Psoas muscle (tissue), 7 donors: ENCODE measurements at regions not wholly inside any gene's neighbourhood (a gene's known extent, or its start where the extent isn't known, plus 50 kb on each side); places are given as distances from the start of the nearest gene placed in this dataset.

ENCODE experiments used
- ATAC-seq, 4 donors: fragments of 200-7000 bp; cut with Tn5 transposase; one replicate each; pipeline ENCODE4 v1.9.1; 2020; ENCODE audit warnings: moderate library complexity in 3 of 4, mild to moderate bottlenecking in 2 of 4
- DNase-seq, 2 donors: peaks; one replicate each; pipeline ENCODE4 v3.0.0-alpha.2; 2020
- H3K27ac ChIP-seq: fragments of 200-600 bp; one replicate; pipeline ENCODE4 v1.8.0; 2022
- H3K27me3 ChIP-seq, 3 donors: fragments of 200-600 bp in 1 of 3; one replicate each; pipeline versions ENCODE4 v1.6.1 to v1.8.0; 2013 to 2022; ENCODE audit warnings: low read length in 2 of 3, mild to moderate bottlenecking in 2 of 3, moderate library complexity in 1 of 3; ENCODE audit not compliant: insufficient read depth in 3 of 3
- H3K36me3 ChIP-seq, 2 donors: fragments of 200-600 bp in 1 of 2; one replicate each; pipeline versions ENCODE4 v1.6.1 to v1.8.0; 2013 to 2022; ENCODE audit warnings: low read depth in 1 of 2, mild to moderate bottlenecking in 1 of 2, moderate library complexity in 1 of 2; ENCODE audit not compliant: insufficient read depth in 1 of 2
- H3K4me1 ChIP-seq: fragments of 200-600 bp; one replicate; pipeline ENCODE4 v1.8.0; 2022
- H3K4me3 ChIP-seq: fragments of 200-600 bp; one replicate; pipeline ENCODE4 v1.8.0; 2022; ENCODE audit warnings: mild to moderate bottlenecking
- H3K9me3 ChIP-seq: fragments of 200-600 bp; one replicate; pipeline ENCODE4 v1.8.0; 2022
- WGBS, 3 donors: extraction: QIAGEN DNeasy Blood & Tissue Kit; methylation state at CpG; one replicate each; pipeline versions ENCODE4 v1.1.6 to v1.1.7; 2013; 5-methylcytosine and 5-hydroxymethylcytosine counted together
- intact Hi-C, 2 donors: fragments of 100-400 bp; cut with DNase I; formaldehyde crosslinking; loops; one replicate each; pipeline versions ENCODE4 v1.11.0 to v1.14.2; 2022
- TF ChIP-seq, protein P1 (sequence below): fragments of 200-600 bp; IDR thresholded peaks from one replicate; pipeline ENCODE4 v1.8.0; 2022; ENCODE audit warnings: antibody characterized with exemption
- donor health status: healthy with polysubstance abuse.
- donor health status: DM: no; HTN: no; CAD: no; lungs with moderate emphysema.
- donor health status: Bipolar disorder and iron deficiency.
- donor health status: healthy.
- donor health status: DM: yes; HTN: yes; CAD: no.
- donor health status: DM: no; HTN: no; CAD: no.
- donor health status: DM: yes; HTN: yes; CAD: no.

DNA sequence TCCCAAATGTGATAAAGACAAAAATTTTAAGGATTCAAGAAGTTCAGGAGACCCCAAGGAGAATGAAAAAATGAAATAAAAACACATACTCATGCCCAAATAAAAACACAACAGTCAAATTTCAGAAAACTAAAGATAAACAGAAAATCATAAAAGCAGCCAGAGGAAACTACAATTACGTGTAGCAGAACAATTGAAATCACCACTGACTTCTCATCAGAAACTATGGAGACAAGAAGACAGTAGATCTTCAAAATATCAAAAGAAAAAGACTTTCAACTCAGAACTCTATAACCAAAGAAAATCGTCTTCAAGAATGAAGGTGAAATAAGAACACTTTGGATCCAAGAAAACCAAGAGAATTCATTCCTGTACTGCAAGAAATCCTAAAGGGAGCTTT, 54.9 kb downstream of the DIO3 start:
- 81 to 84% (median 83%) methylated on average over 2 of the region's 2 CpGs for WGBS, 3 donors
- DNase-seq (no peak), ATAC-seq (no peak)
- no peak overlapping the region for H3K4me3 ChIP-seq
- TF ChIP-seq, protein P1, sequence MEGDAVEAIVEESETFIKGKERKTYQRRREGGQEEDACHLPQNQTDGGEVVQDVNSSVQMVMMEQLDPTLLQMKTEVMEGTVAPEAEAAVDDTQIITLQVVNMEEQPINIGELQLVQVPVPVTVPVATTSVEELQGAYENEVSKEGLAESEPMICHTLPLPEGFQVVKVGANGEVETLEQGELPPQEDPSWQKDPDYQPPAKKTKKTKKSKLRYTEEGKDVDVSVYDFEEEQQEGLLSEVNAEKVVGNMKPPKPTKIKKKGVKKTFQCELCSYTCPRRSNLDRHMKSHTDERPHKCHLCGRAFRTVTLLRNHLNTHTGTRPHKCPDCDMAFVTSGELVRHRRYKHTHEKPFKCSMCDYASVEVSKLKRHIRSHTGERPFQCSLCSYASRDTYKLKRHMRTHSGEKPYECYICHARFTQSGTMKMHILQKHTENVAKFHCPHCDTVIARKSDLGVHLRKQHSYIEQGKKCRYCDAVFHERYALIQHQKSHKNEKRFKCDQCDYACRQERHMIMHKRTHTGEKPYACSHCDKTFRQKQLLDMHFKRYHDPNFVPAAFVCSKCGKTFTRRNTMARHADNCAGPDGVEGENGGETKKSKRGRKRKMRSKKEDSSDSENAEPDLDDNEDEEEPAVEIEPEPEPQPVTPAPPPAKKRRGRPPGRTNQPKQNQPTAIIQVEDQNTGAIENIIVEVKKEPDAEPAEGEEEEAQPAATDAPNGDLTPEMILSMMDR = no peak
- H3K9me3 ChIP-seq = no peaks in the 10 kb centered on the region
- H3K27me3 ChIP-seq = peaks cover 0 to 8% (median 2%) of the 10 kb centered on the region in 3 donors
- no peak overlapping the region for H3K27ac ChIP-seq
- intact Hi-C loops = no loop called here
- H3K4me1 ChIP-seq = no peaks in the 10 kb centered on the region
- no peaks in the 10 kb centered on the region for H3K36me3 ChIP-seq

DNA sequence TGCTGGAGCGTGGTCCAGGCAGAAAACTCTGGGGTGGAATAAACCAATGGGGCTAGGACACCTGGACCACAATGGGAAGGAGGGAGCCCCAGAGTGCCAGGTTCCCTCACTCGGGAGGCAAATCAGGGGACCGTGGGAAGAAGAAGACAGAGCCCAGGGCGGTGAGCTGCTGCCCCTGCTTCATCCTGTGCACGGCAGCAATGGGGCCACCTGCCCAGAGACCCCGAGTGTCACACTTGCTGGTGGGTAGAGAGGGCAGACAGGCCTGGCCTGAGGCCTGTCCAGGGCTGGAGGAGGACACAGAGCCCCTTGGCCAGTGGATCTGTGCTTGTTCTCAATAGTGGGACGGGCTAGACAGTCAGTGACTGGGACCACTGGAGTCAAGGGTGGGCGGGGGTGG, 58.2 kb downstream of the DIO3 start:
- 82 to 90% (median 85%) methylated on average over 6 to 8 of the region's 8 CpGs for WGBS, 3 donors

DNA sequence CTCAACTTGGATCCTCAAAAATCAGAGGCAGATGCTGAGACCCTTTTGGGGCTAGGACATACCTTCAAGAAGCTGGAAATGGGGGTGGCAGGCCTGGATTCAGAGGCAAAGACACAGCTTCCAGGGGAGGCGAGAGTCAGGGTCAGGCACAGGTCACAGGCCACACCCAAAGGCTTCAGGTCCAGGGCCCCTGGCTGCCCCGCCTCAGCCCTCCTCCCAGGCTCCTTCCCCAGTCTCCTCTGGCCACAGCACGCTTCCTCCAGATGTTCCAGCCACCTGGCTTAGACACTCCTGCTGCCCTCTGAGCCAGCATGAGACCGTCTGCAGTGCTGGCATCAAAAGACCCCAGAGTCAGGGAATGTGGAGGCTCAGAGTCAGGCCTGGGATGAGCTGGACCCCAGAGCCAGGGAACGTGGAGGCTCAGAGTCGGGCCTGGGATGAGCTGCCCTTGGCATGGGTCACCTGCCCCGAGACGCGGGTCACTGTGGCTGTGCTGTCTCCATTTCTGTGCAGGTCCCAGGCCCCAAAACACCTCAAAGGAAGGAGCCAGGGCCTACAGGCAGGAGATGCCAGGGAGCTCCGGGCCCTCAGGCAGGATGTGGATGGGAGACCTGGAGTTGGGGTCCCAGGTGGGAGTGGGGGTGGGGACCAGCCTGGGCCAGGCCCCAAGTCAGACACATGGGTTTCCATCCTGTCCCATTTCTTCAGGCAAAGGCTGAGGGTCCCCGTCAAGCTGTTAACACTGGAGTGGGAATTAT, 58.9 kb downstream of the DIO3 start:
- H3K4me1 ChIP-seq = no peaks in the 10 kb centered on the region
- no peak overlapping the region for H3K4me3 ChIP-seq
- no peak for ATAC-seq
- WGBS, 3 donors = 82 to 86% (median 84%) methylated on average over 9 to 11 of the region's 11 CpGs
- intact Hi-C loops = loop anchor here (10.0 kb wide), 3 partner anchors 1175 to 1235 kb away; no protein-coding TSS in a partner anchor
- TF ChIP-seq, protein P1 = no peak
- peaks cover 0 to under 1% (median 0%) of the 10 kb centered on the region in 3 donors for H3K27me3 ChIP-seq
- H3K36me3 ChIP-seq = no peaks in the 10 kb centered on the region
- no peak for DNase-seq
- H3K9me3 ChIP-seq = no peaks in the 10 kb centered on the region
- H3K27ac ChIP-seq = no peak overlapping the region

More for the DNA sequence above, 58.2 kb downstream of the DIO3 start:
- no peaks in the 10 kb centered on the region for H3K9me3 ChIP-seq
- peaks cover 0 to 2% (median 0%) of the 10 kb centered on the region in 3 donors for H3K27me3 ChIP-seq
- no peak overlapping the region for H3K4me3 ChIP-seq
- H3K36me3 ChIP-seq = no peaks in the 10 kb centered on the region
- no peak overlapping the region for H3K27ac ChIP-seq
- ATAC-seq (no peak), DNase-seq (no peak)
- intact Hi-C loops = no loop called here
- H3K4me1 ChIP-seq = no peaks in the 10 kb centered on the region
- TF ChIP-seq, protein P1 = no peak

DNA sequence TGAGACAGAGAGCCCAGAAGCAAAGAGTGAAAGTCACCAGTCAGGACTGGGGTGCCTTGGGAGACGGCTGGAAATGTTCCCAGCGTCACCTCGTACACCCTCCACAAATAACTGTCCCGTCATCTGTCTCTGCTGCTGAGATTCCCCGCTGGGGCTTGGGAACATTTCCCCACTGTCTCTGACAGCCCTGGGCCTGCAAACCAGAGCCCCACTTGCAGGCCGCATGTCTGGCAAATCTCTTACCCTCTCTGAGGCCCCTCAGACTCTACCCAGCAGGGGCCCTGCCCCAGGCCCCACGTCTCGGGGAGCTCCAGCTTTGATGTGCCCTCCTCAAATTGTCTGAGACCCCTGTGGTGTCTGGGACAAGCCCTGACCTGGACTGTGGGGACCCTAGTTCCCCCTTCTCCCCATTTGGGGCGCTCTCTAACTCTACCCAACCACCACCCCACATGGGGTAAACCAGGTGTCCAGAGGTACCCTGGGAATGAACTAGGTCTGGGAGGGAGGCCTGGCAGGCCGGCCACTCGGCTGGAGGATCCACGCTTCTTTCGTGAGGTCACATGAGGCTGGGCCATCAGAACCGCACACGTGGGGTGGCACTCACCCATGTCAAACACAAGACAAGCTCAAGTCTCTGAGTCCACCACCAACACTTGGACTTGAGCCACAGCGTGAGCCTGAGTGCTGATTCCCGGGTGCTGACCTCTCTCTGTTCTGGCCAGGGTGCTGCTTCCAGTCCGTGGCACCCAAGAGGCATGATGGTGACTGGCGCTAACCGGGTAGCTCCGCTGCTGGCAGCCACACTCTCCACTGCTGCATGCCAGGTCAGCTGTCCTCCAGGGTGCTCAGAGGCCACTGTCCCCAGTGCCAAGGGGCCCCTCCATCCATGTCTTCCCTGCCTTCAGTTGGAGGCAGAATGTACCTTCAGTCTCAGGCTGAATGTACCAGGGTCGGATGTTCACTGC, 59.8 kb downstream of the DIO3 start:
- 77 to 87% (median 77%) methylated on average over 22 of the region's 22 CpGs for WGBS, 3 donors

More for the DNA sequence above, 59.8 kb downstream of the DIO3 start:
- Histone ChIP-seq H3K4me1 (no peaks in the 10 kb centered on the region), H3K27me3 (no peaks in the 10 kb centered on the region), H3K9me3 (no peaks in the 10 kb centered on the region), H3K27ac (no peak overlapping the region), H3K4me3 (no peak overlapping the region), H3K36me3 (no peaks in the 10 kb centered on the region)
- DNase-seq = no peak
- no peak for ATAC-seq
- intact Hi-C loops = loop anchor here (10.0 kb wide), 3 partner anchors 1176 to 1236 kb away; no protein-coding TSS in a partner anchor
- TF ChIP-seq, protein P1 = no peak
